GM19324 (cell line): ENCODE measurements at regions not wholly inside any gene's neighbourhood (a gene's known extent, or its start where the extent isn't known, plus 50 kb on each side); places are given as distances from the start of the nearest gene placed in this dataset.
A peak's percentile ranks its signal among the peaks of the same experiment; 100 is the strongest.
"Not testable (repeated sequence)": the region's sequence is repeated elsewhere in the genome, so short reads cannot be mapped to it uniquely, and the experiment has no call there.

ENCODE experiments used
- ATAC-seq: cut with Tn5 transposase; IDR thresholded peaks from one replicate; pipeline ENCODE4 v1.9.1; 2021; ENCODE audit warnings: mild to moderate bottlenecking, moderate library complexity; ENCODE audit not compliant: unreplicated experiment, low FRiP score

- ATAC-seq = no peak
These were observed 588.3 kb upstream of the SEMA6D start for GRCh38 chr15:47129033-47129432.

GRCh38 chr15:47131450-47131849, 585.9 kb upstream of the SEMA6D start:
- not testable (repeated sequence) for ATAC-seq

- ATAC-seq = no peak
These were observed 582.0 kb upstream of the SEMA6D start for GRCh38 chr15:47135267-47135666.

GRCh38 chr15:47136236-47136635, 581.1 kb upstream of the SEMA6D start:
- ATAC-seq = no peak

- no peak for ATAC-seq
These were observed 577.3 kb upstream of the SEMA6D start for GRCh38 chr15:47139965-47140364.

- no peak for ATAC-seq
These were observed 559.5 kb upstream of the SEMA6D start for GRCh38 chr15:47157827-47158226.

- no peak for ATAC-seq
These were observed 558.7 kb upstream of the SEMA6D start for GRCh38 chr15:47158573-47158972.

- no peak for ATAC-seq
These were observed 540.1 kb upstream of the SEMA6D start for GRCh38 chr15:47177177-47177576.

GRCh38 chr15:47179988-47180387, 537.3 kb upstream of the SEMA6D start:
- ATAC-seq = no peak

- ATAC-seq = no peak
These were observed 534.5 kb upstream of the SEMA6D start for GRCh38 chr15:47182818-47183217.

GRCh38 chr15:47184003-47184907, 533.0 kb upstream of the SEMA6D start:
- no peak for ATAC-seq

GRCh38 chr15:47184908-47185801, 532.1 kb upstream of the SEMA6D start:
- no peak for ATAC-seq

GRCh38 chr15:47186075-47186474, 531.2 kb upstream of the SEMA6D start:
- ATAC-seq = no peak

- no peak for ATAC-seq
These were observed 528.4 kb upstream of the SEMA6D start for GRCh38 chr15:47188758-47189507.

GRCh38 chr15:47194718-47195117, 522.6 kb upstream of the SEMA6D start:
- no peak for ATAC-seq

- ATAC-seq = peak; percentile 72
These were observed 521.3 kb upstream of the SEMA6D start for GRCh38 chr15:47196048-47196447.

- ATAC-seq = no peak
These were observed 513.3 kb upstream of the SEMA6D start for GRCh38 chr15:47203993-47204392.

- ATAC-seq = no peak
These were observed 510.8 kb upstream of the SEMA6D start for GRCh38 chr15:47206358-47206978.

GRCh38 chr15:47209591-47209990, 507.7 kb upstream of the SEMA6D start:
- no peak for ATAC-seq
